SJSA1 (cell line): ENCODE measurements at regions not wholly inside any gene's neighbourhood (a gene's known extent, or its start where the extent isn't known, plus 50 kb on each side); places are given as distances from the start of the nearest gene placed in this dataset.
"Not testable (repeated sequence)": the region's sequence is repeated elsewhere in the genome, so short reads cannot be mapped to it uniquely, and the experiment has no call there.

Experiments
- DNase-seq, 2 experiments: peaks; one replicate each; pipeline ENCODE4 v3.0.0-alpha.2; 2015 to 2020; ENCODE audit warnings: low spot score in 2 of 2, low read depth in 1 of 2
- H3K27ac ChIP-seq: fragments of 250-450 bp; sonication (Bioruptor Pico); 2 replicates; pipeline ENCODE4 v1.5.1; 2020; ENCODE audit warnings: mild to moderate bottlenecking, moderate library complexity
- H3K27me3 ChIP-seq: fragments of 250-450 bp; sonication (Bioruptor Pico); replicated peaks from 2 replicates; pipeline ENCODE4 v1.5.1; 2020; ENCODE audit warnings: mild to moderate bottlenecking, moderate library complexity
- H3K36me3 ChIP-seq: fragments of 250-450 bp; sonication (Bioruptor Pico); 2 replicates; pipeline ENCODE4 v1.5.1; 2020; ENCODE audit warnings: mild to moderate bottlenecking
- H3K4me1 ChIP-seq: fragments of 250-450 bp; sonication (Bioruptor Pico); replicated peaks from 2 replicates; pipeline ENCODE4 v1.6.1; 2021; ENCODE audit warnings: mild to moderate bottlenecking
- H3K4me3 ChIP-seq: fragments of 250-450 bp; sonication (Bioruptor Pico); 2 replicates; pipeline ENCODE4 v1.5.1; 2020; ENCODE audit warnings: mild to moderate bottlenecking
- H3K9me3 ChIP-seq: fragments of 250-450 bp; sonication (Bioruptor Pico); replicated peaks from 2 replicates; pipeline ENCODE4 v1.5.1; 2020; ENCODE audit warnings: mild to moderate bottlenecking

GRCh38 chr3:78091478-78092119, 1051.7 kb downstream of the ROBO2 start:
- Histone ChIP-seq H3K27me3 (no peaks in the 10 kb centered on the region), H3K9me3 (no peaks in the 10 kb centered on the region), H3K4me1 (no peaks in the 10 kb centered on the region), H3K36me3 (no peaks in the 10 kb centered on the region), H3K27ac (no peak overlapping the region), H3K4me3 (no peak overlapping the region)
- no peak for DNase-seq

- not testable (repeated sequence) for H3K36me3 ChIP-seq, H3K4me3 ChIP-seq, H3K4me1 ChIP-seq, H3K27me3 ChIP-seq, H3K9me3 ChIP-seq, DNase-seq, H3K27ac ChIP-seq
Observed at GRCh38 chr3:78092574-78092973, 1052.7 kb downstream of the ROBO2 start.

- Histone ChIP-seq H3K36me3 (no peaks in the 10 kb centered on the region), H3K9me3 (no peaks in the 10 kb centered on the region), H3K27ac (no peak overlapping the region), H3K4me3 (no peak overlapping the region), H3K27me3 (no peaks in the 10 kb centered on the region), H3K4me1 (peaks cover 7% of the 10 kb centered on the region; the same call in 1 of the 2 replicates)
- DNase-seq, result no peak
Observed at GRCh38 chr3:78096488-78097255, 1056.8 kb downstream of the ROBO2 start.

GRCh38 chr3:78098367-78098766, 1058.5 kb downstream of the ROBO2 start:
- Histone ChIP-seq H3K9me3 (no peaks in the 10 kb centered on the region), H3K4me3 (no peak overlapping the region), H3K27me3 (no peaks in the 10 kb centered on the region), H3K27ac (no peak overlapping the region), H3K36me3 (no peaks in the 10 kb centered on the region), H3K4me1 (peaks cover 9% of the 10 kb centered on the region; the same call in 1 of the 2 replicates)
- DNase-seq, result no peak

GRCh38 chr3:78101384-78101783, 1061.5 kb downstream of the ROBO2 start:
- peaks cover 9% of the 10 kb centered on the region; the same call in 1 of the 2 replicates for H3K4me1 ChIP-seq
- H3K27ac ChIP-seq, result no peak overlapping the region
- H3K4me3 ChIP-seq, result no peak overlapping the region
- no peaks in the 10 kb centered on the region for H3K27me3 ChIP-seq
- H3K9me3 ChIP-seq, result no peaks in the 10 kb centered on the region
- H3K36me3 ChIP-seq, result no peaks in the 10 kb centered on the region
- peak in 1 of 2 experiments; percentile 7 for DNase-seq

GRCh38 chr3:78108269-78108961, 1068.5 kb downstream of the ROBO2 start:
- H3K27ac ChIP-seq, H3K4me3 ChIP-seq, H3K9me3 ChIP-seq, DNase-seq, H3K36me3 ChIP-seq, H3K27me3 ChIP-seq: not testable (repeated sequence)
- peaks cover 17% of the 10 kb centered on the region for H3K4me1 ChIP-seq

GRCh38 chr3:78112291-78113010, 1072.6 kb downstream of the ROBO2 start:
- no peaks in the 10 kb centered on the region for H3K9me3 ChIP-seq
- H3K4me1 ChIP-seq, result peaks cover 31% of the 10 kb centered on the region
- H3K4me3 ChIP-seq, result no peak overlapping the region
- H3K27me3 ChIP-seq, result no peaks in the 10 kb centered on the region
- no peak overlapping the region for H3K27ac ChIP-seq
- no peak for DNase-seq
- no peaks in the 10 kb centered on the region for H3K36me3 ChIP-seq

- no peaks in the 10 kb centered on the region for H3K27me3 ChIP-seq
- no peak for DNase-seq
- H3K4me1 ChIP-seq, result peaks cover 30% of the 10 kb centered on the region
- H3K27ac ChIP-seq, result peak overlapping the region; percentile 40; the same call in 1 of the 2 replicates
- no peaks in the 10 kb centered on the region for H3K9me3 ChIP-seq
- no peak overlapping the region for H3K4me3 ChIP-seq
- no peaks in the 10 kb centered on the region for H3K36me3 ChIP-seq
Observed at GRCh38 chr3:78115983-78116382, 1076.1 kb downstream of the ROBO2 start.

- Histone ChIP-seq H3K4me1 (peaks cover 23% of the 10 kb centered on the region), H3K9me3 (no peaks in the 10 kb centered on the region), H3K27me3 (no peaks in the 10 kb centered on the region), H3K4me3 (no peak overlapping the region), H3K27ac (peak overlapping the region; percentile 40), H3K36me3 (no peaks in the 10 kb centered on the region)
- DNase-seq, result peak; percentile 88 to 90
Observed at GRCh38 chr3:78116874-78117273, 1077.0 kb downstream of the ROBO2 start.

- Histone ChIP-seq H3K27ac (no peak overlapping the region), H3K36me3 (no peaks in the 10 kb centered on the region), H3K9me3 (no peaks in the 10 kb centered on the region), H3K4me1 (no peaks in the 10 kb centered on the region), H3K4me3 (no peak overlapping the region), H3K27me3 (no peaks in the 10 kb centered on the region)
- no peak for DNase-seq
Observed at GRCh38 chr3:78123058-78123457, 1083.2 kb downstream of the ROBO2 start.

GRCh38 chr3:78129707-78130106, 1089.8 kb downstream of the ROBO2 start:
- no peak overlapping the region for H3K4me3 ChIP-seq
- H3K27me3 ChIP-seq, result no peaks in the 10 kb centered on the region
- H3K4me1 ChIP-seq, result no peaks in the 10 kb centered on the region
- no peaks in the 10 kb centered on the region for H3K9me3 ChIP-seq
- no peaks in the 10 kb centered on the region for H3K36me3 ChIP-seq
- DNase-seq, result no peak
- no peak overlapping the region for H3K27ac ChIP-seq

- DNase-seq, result no peak
- no peak overlapping the region for H3K27ac ChIP-seq
Observed at GRCh38 chr3:78130741-78131290, 1090.9 kb downstream of the ROBO2 start.

GRCh38 chr3:78134496-78134895, 1094.6 kb downstream of the ROBO2 start:
- no peaks in the 10 kb centered on the region for H3K27me3 ChIP-seq
- H3K4me1 ChIP-seq, result peaks cover 13% of the 10 kb centered on the region
- no peak overlapping the region for H3K27ac ChIP-seq
- no peak for DNase-seq
- H3K4me3 ChIP-seq, result no peak overlapping the region
- no peaks in the 10 kb centered on the region for H3K9me3 ChIP-seq
- H3K36me3 ChIP-seq, result no peaks in the 10 kb centered on the region

More at GRCh38 chr3:78130741-78131290, 1090.9 kb downstream of the ROBO2 start:
- no peaks in the 10 kb centered on the region for H3K4me1 ChIP-seq
- H3K9me3 ChIP-seq, result no peaks in the 10 kb centered on the region
- H3K4me3 ChIP-seq, result no peak overlapping the region
- no peaks in the 10 kb centered on the region for H3K27me3 ChIP-seq
- H3K36me3 ChIP-seq, result no peaks in the 10 kb centered on the region
